Naive B cell (primary cell): ENCODE measurements at regions not wholly inside any gene's neighbourhood (a gene's known extent, or its start where the extent isn't known, plus 50 kb on each side); places are given as distances from the start of the nearest gene placed in this dataset.
A peak's percentile ranks its signal among the peaks of the same experiment; 100 is the strongest.

Experiments
- ATAC-seq, 2 donors: fragments of 150-1000 bp; cut with Tn5 transposase; 2 replicates each; pipeline ENCODE4 v1.10.0; 2021; ENCODE audit warnings: low read depth in 2 of 2, mild to moderate bottlenecking in 2 of 2, moderate library complexity in 2 of 2
- DNase-seq: peaks from one replicate; pipeline ENCODE4 v3.0.0; 2022
- H3K27ac Mint-ChIP-seq, 6 donors: one replicate each; pipeline ENCODE4 v1.8.0; 2020 to 2022; ENCODE audit warnings: mild to moderate bottlenecking in 6 of 6, mixed read lengths in 6 of 6, moderate library complexity in 5 of 6, inconsistent platforms in 2 of 6
- H3K27me3 Mint-ChIP-seq, 3 donors: one replicate each; pipeline ENCODE4 v1.8.0; 2021 to 2022; ENCODE audit warnings: mixed read lengths in 3 of 3, mild to moderate bottlenecking in 1 of 3
- H3K36me3 Mint-ChIP-seq, 2 donors: one replicate each; pipeline ENCODE4 v1.8.0; 2020 to 2022; ENCODE audit warnings: mixed read lengths in 2 of 2, inconsistent platforms in 1 of 2, mild to moderate bottlenecking in 1 of 2
- H3K4me1 Mint-ChIP-seq, 3 donors: one replicate each; pipeline ENCODE4 v1.8.0; 2020 to 2022; ENCODE audit warnings: mixed read lengths in 3 of 3, inconsistent platforms in 1 of 3, mild to moderate bottlenecking in 1 of 3, moderate library complexity in 1 of 3
- H3K4me3 Mint-ChIP-seq, 8 donors: one replicate each; pipeline ENCODE4 v1.8.0; 2020 to 2022; ENCODE audit warnings: mild to moderate bottlenecking in 8 of 8, mixed read lengths in 8 of 8, moderate library complexity in 8 of 8, inconsistent platforms in 2 of 8
- H3K9me3 Mint-ChIP-seq, 7 donors: one replicate each; pipeline ENCODE4 v1.8.0; 2020 to 2022; ENCODE audit warnings: mixed read lengths in 7 of 7, mild to moderate bottlenecking in 5 of 7, inconsistent platforms in 2 of 7, moderate library complexity in 1 of 7

GRCh38 chr4:155616117-155616516 is 50.5 kb upstream of the GUCY1A1 start:
- no peaks in the 10 kb centered on the region for H3K36me3 Mint-ChIP-seq
- H3K27me3 Mint-ChIP-seq: no peaks in the 10 kb centered on the region
- ATAC-seq (no peak), DNase-seq (no peak)
- no peak overlapping the region for H3K4me3 Mint-ChIP-seq
- H3K4me1 Mint-ChIP-seq: peaks cover 5 to 10% (median 8%) of the 10 kb centered on the region in 3 donors
- peak overlapping the region in 2 of 6 donors; percentile 2 to 69 for H3K27ac Mint-ChIP-seq
- H3K9me3 Mint-ChIP-seq: no peaks in the 10 kb centered on the region

GRCh38 chr4:155615081-155615887 is 51.4 kb upstream of the GUCY1A1 start:
- Mint-ChIP-seq H3K9me3 (no peaks in the 10 kb centered on the region), H3K36me3 (no peaks in the 10 kb centered on the region), H3K4me1 (peaks cover 5 to 10% (median 8%) of the 10 kb centered on the region in 3 donors), H3K4me3 (peak overlapping the region in 6 of 8 donors; percentile 3 to 85 (median 38)), H3K27me3 (no peaks in the 10 kb centered on the region), H3K27ac (peak overlapping the region in 3 of 6 donors; percentile 0 to 90 (median 87))
- no peak for DNase-seq
- ATAC-seq: peak in 1 of 2 donors; percentile 55

GRCh38 chr4:155614111-155614762 is 52.4 kb upstream of the GUCY1A1 start:
- Mint-ChIP-seq H3K27me3 (no peaks in the 10 kb centered on the region), H3K27ac (no peak overlapping the region), H3K4me1 (peaks cover 5 to 10% (median 8%) of the 10 kb centered on the region in 3 donors), H3K4me3 (no peak overlapping the region), H3K9me3 (no peaks in the 10 kb centered on the region), H3K36me3 (no peaks in the 10 kb centered on the region)
- ATAC-seq (no peak), DNase-seq (no peak)

- H3K27ac Mint-ChIP-seq: no peak overlapping the region
- no peak for ATAC-seq
- no peaks in the 10 kb centered on the region for H3K9me3 Mint-ChIP-seq
- H3K27me3 Mint-ChIP-seq: no peaks in the 10 kb centered on the region
- no peak overlapping the region for H3K4me3 Mint-ChIP-seq
- no peak for DNase-seq
- peaks cover 5 to 10% (median 8%) of the 10 kb centered on the region in 3 donors for H3K4me1 Mint-ChIP-seq
- no peaks in the 10 kb centered on the region for H3K36me3 Mint-ChIP-seq
These were observed 54.6 kb upstream of the GUCY1A1 start for GRCh38 chr4:155612074-155612473.

GRCh38 chr4:155611501-155611900 is 55.1 kb upstream of the GUCY1A1 start:
- Mint-ChIP-seq H3K9me3 (no peaks in the 10 kb centered on the region), H3K36me3 (no peaks in the 10 kb centered on the region), H3K4me3 (no peak overlapping the region), H3K27ac (no peak overlapping the region), H3K4me1 (peaks cover 5 to 10% (median 8%) of the 10 kb centered on the region in 3 donors), H3K27me3 (no peaks in the 10 kb centered on the region)
- no peak for DNase-seq
- ATAC-seq: no peak

- DNase-seq (no peak), ATAC-seq (no peak)
- Mint-ChIP-seq H3K27ac (no peak overlapping the region), H3K4me1 (peaks cover under 1 to 3% (median 1%) of the 10 kb centered on the region in 3 donors), H3K36me3 (no peaks in the 10 kb centered on the region), H3K4me3 (no peak overlapping the region), H3K27me3 (no peaks in the 10 kb centered on the region), H3K9me3 (no peaks in the 10 kb centered on the region)
These were observed 56.5 kb upstream of the GUCY1A1 start for GRCh38 chr4:155610143-155610542.

- no peak overlapping the region for H3K4me3 Mint-ChIP-seq
- no peaks in the 10 kb centered on the region for H3K27me3 Mint-ChIP-seq
- H3K36me3 Mint-ChIP-seq: no peaks in the 10 kb centered on the region
- H3K4me1 Mint-ChIP-seq: no peaks in the 10 kb centered on the region
- no peaks in the 10 kb centered on the region for H3K9me3 Mint-ChIP-seq
- DNase-seq (no peak), ATAC-seq (no peak)
- no peak overlapping the region for H3K27ac Mint-ChIP-seq
These were observed 57.1 kb upstream of the GUCY1A1 start for GRCh38 chr4:155609455-155610059.

GRCh38 chr4:155608225-155608885 is 58.3 kb upstream of the GUCY1A1 start:
- H3K9me3 Mint-ChIP-seq: no peaks in the 10 kb centered on the region
- no peaks in the 10 kb centered on the region for H3K27me3 Mint-ChIP-seq
- no peaks in the 10 kb centered on the region for H3K4me1 Mint-ChIP-seq
- DNase-seq (no peak), ATAC-seq (no peak)
- H3K36me3 Mint-ChIP-seq: no peaks in the 10 kb centered on the region
- H3K4me3 Mint-ChIP-seq: no peak overlapping the region
- H3K27ac Mint-ChIP-seq: no peak overlapping the region

- H3K27ac Mint-ChIP-seq: no peak overlapping the region
- DNase-seq (no peak), ATAC-seq (no peak)
- no peaks in the 10 kb centered on the region for H3K27me3 Mint-ChIP-seq
- H3K4me1 Mint-ChIP-seq: no peaks in the 10 kb centered on the region
- H3K4me3 Mint-ChIP-seq: no peak overlapping the region
- H3K36me3 Mint-ChIP-seq: no peaks in the 10 kb centered on the region
- no peaks in the 10 kb centered on the region for H3K9me3 Mint-ChIP-seq
These were observed 59.2 kb upstream of the GUCY1A1 start for GRCh38 chr4:155607481-155607880.

GRCh38 chr4:155604718-155605626 is 61.7 kb upstream of the GUCY1A1 start:
- H3K27ac Mint-ChIP-seq: no peak overlapping the region
- ATAC-seq (no peak), DNase-seq (no peak)
- no peaks in the 10 kb centered on the region for H3K27me3 Mint-ChIP-seq
- H3K4me1 Mint-ChIP-seq: no peaks in the 10 kb centered on the region
- H3K4me3 Mint-ChIP-seq: no peak overlapping the region
- no peaks in the 10 kb centered on the region for H3K36me3 Mint-ChIP-seq
- no peaks in the 10 kb centered on the region for H3K9me3 Mint-ChIP-seq

- Mint-ChIP-seq H3K4me3 (no peak overlapping the region), H3K27ac (no peak overlapping the region), H3K9me3 (no peaks in the 10 kb centered on the region), H3K36me3 (no peaks in the 10 kb centered on the region), H3K27me3 (no peaks in the 10 kb centered on the region), H3K4me1 (no peaks in the 10 kb centered on the region)
- no peak for ATAC-seq
- no peak for DNase-seq
These were observed 63.2 kb upstream of the GUCY1A1 start for GRCh38 chr4:155603360-155603891.

GRCh38 chr4:155602351-155603140 is 64.1 kb upstream of the GUCY1A1 start:
- Mint-ChIP-seq H3K9me3 (no peaks in the 10 kb centered on the region), H3K4me1 (no peaks in the 10 kb centered on the region), H3K27ac (no peak overlapping the region), H3K4me3 (no peak overlapping the region), H3K36me3 (no peaks in the 10 kb centered on the region), H3K27me3 (no peaks in the 10 kb centered on the region)
- DNase-seq: no peak
- no peak for ATAC-seq
